Embryonic facial prominence (tissue), 1 donor: ENCODE measurements at regions not wholly inside any gene's neighbourhood (a gene's known extent, or its start where the extent isn't known, plus 50 kb on each side); places are given as distances from the start of the nearest gene placed in this dataset.
"Not testable (repeated sequence)": the region's sequence is repeated elsewhere in the genome, so short reads cannot be mapped to it uniquely, and the experiment has no call there.

Source experiments
- DNase-seq: peaks from one replicate; pipeline ENCODE4 v3.0.0-alpha.2; 2016; ENCODE audit errors: extremely low spot score

DNA sequence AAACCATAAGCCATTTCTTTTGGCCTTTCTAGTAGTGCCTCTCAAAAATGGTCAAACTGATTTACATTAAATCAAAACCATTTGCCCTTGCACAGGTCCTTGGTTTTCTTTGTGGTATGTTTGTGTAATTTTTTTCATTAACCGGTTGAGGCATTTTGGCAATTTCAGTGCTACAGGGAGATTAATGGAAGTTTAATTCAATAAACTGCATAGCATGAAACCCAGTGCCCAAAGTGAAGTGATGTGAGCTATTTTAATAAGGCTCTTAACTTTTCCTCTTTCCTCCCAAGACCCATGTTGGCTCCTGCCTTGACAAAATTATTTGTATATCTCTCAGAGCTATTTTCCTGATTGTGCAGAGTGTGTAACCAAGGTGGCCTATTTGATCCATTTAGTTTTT is 326.2 kb upstream of the SEMA6A start:
- no peak for DNase-seq

DNA sequence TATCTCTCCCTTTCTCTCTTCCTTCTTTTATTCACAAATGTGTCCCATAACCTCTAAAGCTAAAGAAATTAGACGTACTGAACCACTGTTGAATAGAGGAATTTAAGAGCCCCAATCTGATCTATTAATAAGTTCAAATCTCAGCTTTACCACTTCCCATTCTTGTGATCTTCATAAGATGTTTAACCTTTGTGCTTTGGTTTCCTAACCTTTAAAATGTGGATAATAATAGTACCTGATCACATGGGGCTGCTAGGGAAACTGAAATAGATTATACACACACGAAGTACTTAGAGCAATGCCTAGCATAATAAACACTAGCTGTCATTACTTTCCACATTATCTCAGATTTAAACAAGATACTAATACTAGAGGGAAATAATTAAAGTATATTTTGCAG is 324.3 kb upstream of the SEMA6A start:
- no peak for DNase-seq

DNA sequence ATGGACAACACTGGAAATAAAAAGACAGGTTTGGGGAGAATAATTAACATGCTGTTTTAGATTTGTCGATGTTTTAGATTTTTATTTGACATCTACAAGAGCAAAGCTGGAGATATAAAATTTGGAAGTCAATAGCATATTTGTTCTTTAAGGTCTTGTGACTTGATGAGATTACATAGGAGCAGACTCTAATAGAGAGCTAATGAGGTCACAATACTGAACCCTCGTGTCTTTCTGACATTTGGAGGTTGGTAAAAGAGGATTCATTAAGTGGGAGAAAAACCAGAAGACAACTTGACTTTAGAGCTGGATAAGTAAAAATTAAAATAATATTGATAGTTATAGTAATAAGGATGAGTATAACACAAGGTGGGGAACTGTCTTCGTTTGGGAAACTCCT is 322.7 kb upstream of the SEMA6A start:
- DNase-seq: no peak

DNA sequence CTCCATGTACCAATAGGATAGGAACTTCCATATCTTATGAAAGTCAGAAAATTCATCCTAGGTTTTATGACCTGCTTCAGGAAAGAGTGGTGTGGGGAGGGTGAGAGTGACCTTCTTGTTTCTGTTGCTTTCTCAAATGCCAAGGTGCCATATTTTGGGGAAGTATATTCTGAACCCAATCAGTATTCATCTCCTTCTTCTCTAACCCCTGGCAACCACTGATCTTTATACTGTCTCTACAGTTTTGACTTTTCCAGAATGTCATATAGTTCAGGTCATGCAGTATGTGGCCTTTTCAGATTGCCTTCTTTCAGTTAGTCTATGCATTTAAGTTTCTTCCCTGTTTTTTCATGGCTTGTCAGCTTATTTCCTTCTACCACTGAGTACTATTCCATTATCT is 321.4 kb upstream of the SEMA6A start:
- DNase-seq: no peak

DNA sequence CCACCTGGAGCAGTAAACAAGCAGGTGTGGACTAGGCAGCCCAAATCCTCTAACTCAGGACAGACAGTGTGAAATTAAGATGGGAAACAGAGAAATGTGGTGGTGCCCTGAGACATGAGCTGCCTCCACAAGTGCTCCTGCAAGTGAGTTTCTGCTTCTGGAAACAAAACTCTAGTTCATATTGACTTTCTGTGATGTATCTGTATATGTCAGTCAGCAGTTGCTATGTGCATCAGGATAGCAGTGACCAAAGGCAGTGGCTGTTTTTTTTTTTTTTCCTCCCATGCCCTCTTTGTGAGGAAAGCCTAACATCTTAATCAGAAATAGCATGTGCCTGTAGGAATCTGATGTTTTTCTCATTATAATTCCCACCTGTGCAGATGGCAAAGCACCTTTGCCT is 318.4 kb upstream of the SEMA6A start:
- no peak for DNase-seq

DNA sequence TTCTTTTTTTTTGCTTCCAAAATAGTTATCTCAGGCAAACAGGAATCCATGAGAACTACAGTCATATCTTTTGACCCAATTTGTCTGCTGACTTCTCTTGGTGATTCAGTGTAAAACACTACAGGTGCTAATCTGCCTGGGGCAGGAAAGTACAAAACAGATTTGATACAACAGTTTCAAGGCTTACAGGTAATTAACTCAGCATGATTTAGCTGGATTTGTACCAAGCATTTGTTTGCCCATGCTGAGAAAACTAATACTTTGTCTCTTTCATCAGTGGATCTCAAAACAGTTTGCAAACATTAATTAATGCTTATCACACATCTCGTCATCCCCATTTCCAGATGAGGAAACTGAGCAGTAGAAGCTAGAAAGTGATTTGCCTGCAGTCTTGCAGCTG is 312.5 kb upstream of the SEMA6A start:
- no peak for DNase-seq

DNA sequence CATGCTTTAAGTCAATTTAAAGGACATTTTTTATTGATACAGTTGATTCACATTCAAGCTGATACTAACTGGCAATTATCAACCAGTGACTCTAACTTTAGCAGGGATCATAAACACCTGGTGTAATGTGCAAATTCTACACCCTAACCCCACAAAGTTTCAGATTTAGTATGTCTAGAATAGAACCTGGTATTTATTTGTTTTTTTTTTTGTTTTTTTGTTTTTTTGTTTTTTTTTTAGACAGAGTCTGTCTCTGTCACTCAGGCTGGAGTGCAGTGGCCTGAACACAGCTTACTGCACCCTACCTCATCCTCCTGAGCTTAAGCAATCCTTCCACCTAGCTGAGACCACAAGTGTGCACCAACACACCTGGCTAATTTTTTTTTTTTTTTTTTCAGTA is 311.2 kb upstream of the SEMA6A start:
- DNase-seq: no peak

DNA sequence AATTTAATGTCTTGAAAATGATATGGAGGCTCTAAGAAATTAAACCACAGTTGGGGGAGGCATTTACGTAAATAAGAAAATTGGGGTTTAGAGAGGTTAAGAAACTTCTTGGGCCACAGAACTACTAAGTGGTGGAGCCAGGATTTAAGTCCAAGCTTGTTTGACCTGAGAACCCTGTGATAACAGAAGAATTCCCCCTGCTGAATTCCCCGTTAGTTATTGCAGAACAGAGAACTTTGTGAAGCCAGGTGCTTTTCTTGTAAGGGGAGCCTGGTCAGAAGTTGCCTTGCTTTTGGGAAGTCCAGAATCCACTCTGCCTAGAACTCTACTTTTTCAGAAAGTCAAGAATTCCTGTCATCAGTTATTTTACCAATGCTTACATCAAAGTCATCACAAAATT is 309.3 kb upstream of the SEMA6A start:
- DNase-seq: no peak

DNA sequence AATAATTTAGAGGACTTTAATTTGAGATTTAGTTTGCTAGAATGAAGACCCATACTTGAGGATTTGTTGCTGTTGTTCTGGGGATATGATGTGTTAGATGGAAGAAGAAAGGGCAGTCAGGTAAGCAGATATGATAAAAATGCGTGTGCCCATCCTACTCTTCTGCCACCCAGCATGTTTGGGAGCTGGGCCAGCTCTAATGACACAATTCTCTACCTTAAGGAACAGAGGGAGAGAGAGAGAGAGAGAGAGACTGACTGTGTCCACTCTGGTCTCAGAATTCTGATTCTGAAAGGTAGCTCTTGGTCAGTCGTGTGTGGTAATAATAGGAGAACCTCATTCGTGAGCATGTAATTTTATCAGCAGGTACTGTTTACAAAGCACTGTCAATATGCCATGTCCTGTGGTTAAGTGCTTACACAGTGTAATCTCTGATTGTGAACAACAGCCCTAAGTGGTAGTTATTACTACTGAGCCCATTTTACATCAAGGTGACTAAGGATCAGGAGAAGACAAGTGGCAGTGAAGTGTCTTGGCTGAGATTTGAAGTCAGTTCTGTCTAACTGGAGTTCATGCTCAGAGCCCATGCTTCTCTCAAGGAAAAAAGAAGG is 307.4 kb upstream of the SEMA6A start:
- no peak for DNase-seq

DNA sequence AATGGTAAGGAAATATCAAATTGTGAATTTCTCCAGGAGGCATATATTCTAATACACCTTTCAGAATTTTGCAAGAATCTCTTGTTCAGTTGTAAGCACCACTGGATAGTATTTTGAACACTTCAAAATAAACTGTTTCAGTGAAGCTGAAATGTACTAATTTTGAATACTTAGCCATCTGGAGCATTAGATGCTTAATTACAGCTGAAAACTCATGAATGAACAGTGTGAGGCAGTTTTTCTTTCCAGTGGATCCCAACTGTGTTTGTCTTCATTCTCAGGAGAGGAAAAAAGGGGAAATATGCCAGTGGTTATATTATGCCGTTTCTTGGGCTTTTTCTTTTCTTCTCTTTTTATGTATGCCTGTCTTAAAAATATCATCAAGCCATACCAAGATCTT is 306.0 kb upstream of the SEMA6A start:
- DNase-seq: no peak

DNA sequence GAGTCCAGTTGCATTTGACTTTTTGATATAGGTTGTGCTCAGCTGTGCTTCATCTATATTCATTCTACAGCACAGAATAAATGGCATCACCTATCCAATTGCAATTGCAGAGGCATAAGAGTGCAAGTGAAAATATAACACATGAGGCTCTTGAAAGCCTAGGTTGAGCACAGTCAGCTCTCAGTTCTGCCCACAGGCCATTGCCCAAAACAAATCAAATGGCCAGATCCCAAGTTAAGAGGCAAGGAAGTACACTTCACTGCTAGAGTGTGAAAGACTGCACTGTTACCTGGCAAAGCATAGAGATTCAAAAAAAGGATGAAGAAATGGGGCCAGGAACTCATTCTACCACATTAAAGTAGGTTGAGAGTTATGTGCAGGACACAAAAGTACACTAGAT is 305.5 kb upstream of the SEMA6A start:
- DNase-seq: no peak

DNA sequence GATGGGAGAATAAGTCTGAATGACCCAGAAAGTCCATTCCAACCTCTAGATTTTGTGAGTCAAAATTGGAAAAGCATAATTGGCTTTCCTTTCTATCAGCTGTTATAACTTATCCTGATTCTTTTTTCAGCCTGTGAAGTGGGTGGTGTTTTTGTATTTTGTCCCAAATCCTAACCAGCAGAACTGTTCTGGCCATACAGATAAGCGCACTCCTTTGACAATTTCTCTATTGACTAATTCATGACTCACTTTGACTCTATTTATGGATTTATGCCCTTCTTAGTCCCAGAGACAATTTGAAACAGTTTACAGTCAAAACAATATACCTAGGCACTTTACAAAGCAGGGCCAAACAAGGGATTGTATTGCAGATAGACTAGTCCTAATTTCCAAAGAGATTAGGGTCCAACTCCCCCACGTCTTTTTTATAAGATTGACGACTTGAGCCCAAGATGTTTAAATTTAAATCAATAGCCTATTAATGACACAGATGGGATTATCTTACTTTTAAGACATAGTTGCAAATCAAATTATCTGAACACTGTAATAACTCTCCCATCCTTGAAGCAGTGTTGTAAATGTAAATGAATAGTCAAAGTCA is 301.7 kb upstream of the SEMA6A start:
- DNase-seq: no peak

DNA sequence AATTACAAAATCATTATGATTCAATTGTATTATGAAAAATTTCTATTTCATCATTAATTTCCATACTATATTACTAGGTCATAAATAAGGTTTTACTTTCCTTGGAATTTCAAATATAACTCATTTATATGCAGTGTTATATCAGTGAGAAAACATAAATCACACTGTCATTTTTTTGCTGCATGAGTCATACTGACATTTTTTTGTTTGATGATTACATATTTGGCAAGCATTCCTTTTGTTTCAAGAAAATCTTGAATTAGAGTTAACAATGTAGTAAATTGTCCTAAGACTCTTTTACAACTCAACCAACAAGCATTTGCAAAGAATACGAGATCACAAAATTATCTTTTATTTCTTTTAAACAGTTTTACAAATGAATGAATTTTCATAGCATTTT is 298.4 kb upstream of the SEMA6A start:
- DNase-seq: no peak

DNA sequence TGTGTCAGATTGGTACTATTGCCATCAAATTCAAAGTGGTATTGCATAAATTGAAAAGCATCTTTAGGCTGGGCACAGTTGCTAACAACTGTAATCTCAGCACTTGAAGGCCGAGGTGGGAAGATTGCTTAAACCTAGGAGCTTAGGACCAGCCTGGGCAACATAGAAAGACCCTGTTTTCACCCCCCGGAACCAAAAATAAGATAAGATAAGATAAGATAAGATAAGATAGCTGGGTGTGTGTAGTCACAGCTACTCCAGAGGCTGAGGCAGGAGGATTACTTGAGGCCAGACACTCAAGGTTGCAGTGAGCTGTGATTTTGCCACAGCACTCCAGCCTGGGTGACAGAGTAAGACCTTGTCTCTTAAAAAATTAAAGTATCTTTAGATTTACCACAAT is 297.9 kb upstream of the SEMA6A start:
- no peak for DNase-seq

DNA sequence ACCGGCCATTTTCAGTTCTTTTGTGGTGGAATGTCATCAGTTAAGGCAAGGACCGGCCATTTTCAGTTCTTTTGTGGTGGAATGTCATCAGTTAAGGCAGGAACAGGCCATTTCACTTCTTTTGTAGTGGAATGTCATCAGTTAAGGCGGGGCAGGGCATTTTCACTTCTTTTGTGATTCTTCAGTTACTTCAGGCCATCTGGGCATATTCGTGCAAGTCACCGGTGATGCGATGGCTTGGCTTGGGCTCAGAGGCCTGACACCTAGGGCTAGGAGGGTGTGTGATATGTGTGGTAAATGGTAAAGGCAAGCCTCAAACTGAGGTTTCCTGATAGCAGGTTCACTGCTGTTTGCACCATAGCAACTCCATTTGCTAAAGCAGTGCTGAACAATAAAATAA is 293.2 kb upstream of the SEMA6A start:
- not testable (repeated sequence) for DNase-seq

DNA sequence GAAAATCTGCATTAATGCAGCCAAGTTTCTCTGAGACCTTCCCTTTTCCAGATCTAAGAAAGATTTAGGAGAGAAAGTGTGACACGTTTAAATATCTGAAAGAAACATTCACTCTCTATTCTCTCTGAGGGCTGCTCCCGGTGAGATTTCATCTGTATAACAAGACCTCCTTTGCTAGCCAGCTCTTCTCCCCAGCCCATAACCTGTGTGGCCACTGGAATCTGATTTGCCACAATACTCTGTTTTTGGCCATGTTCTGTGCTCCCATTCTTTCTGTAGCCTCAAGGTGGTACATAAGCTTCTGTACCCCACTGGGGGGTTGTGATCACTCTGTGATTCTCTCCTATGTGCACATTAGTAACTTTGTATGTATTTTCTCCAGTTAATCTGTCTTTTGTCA is 291.0 kb upstream of the SEMA6A start:
- DNase-seq: no peak

DNA sequence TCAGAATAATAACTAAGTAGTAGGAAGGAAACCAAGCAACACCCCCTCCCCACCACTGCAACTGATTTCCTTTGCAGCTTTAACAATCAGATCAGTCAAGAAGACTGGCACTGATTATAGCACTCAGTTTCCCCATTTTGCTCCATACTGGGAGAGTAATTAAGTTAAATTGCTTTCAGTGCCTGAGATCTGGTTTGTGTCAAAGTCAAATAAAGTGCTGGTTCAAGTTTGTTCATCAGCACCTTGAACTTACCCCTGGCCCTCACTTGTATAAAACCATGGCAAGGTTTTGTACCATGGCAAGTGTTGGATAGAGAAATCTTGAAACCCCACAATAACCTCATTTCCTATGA is 290.2 kb upstream of the SEMA6A start:
- DNase-seq: no peak

DNA sequence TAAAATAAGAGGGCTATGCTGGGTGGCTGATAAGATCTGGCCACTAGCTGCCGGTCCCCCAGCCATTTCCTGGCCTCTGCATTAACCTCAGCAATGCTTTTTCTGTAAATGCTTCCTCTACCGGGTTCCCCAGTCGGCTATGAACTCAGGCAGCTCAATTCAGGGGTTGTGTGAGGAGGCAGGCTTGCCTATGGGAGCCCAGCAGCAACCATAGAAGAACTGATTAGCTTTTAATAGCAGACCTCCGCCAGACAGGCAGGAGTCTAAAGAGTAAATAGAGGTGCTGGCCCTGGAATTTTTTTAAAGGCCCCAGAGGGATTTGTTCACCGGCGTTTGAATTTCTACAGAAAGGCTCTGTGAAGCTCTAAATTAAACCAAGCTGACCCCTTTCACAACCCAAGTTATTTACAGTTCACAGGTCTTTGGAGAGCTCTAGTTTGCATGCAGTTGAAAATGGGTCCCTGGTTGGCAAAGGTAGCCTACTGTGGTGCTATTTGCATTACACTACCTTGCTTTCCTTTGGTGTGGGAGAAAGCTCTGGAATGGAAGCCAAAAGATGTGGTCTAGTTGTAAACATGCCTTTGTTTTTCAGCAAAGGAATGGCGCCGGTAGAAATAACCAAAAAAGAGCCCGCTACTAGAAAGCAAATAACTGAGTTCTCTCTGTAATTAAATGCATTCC is 289.7 kb upstream of the SEMA6A start:
- no peak for DNase-seq

DNA sequence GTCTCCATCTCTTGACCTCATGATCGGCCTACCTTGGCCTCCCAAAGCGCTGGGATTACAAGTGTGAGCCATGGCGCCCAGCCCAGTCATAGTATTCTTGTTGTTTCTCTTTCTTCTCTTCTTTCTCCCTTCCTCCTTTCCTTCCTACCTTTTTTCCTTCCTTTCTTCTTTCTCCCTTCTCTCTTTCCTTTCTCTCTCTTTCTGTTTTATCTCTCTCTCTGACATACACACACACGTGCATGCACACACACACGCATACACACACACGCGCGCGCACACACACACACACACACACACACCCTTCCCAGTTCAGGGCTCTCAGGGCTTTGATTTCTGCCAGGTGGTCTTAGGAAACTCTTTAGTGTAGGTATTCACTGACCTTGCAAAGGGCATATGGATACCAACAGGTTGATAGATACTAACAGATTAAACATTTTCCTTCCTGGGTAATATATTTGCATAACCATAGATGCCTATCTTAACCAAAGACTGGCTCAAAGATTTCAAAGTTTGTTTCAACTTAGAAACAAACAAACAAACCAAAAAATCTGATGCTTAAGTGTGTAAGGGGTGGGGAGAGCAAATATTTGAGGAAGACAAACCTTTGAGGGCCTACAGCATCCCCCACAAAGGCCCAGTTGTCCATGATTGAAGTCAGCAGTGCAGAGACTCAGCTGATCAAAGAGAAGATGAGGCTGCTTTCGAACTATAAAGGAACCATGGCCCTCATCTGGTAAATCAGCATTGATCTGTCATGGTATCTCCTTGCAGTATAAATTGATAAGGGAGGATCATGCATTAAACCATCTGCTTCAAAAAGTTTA is 288.2 kb upstream of the SEMA6A start:
- no peak for DNase-seq

DNA sequence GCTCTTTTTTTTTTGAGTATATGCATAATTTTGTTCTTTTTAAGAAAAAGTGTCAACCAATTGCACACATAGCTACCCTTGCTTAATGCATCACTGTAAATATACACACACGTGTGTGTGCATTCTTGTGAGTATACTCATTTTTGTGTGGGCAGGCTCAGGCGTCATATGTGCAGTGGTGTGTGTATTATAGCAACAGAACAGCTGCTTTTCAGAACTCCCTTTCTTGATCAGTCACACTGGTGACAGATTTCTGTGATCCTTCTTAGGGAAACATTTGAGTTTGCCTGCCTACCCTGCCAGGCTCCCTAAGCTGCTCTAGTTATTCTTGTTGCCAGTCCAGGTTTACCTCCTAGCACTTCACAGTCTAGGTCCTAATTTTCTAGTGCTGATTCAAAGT is 287.0 kb upstream of the SEMA6A start:
- DNase-seq: no peak

DNA sequence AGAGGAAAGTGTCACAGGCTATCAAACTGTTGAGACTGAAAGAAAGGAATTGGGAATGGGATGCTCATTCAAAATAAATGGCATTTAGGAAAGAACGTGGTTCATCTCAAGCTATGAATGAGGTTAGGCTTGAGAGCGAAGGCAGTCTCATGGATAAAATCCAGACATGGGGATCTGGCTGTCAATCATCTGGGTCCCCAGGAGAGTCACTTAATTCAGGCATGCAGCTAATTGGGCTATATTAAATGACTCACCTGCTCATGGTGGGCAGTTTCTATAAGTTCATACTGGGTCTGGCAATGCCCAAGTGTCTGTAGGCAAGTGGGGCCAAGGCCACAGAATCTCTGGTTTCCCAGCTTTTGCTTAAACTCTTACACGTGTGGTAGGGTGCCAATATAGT is 286.5 kb upstream of the SEMA6A start:
- no peak for DNase-seq

DNA sequence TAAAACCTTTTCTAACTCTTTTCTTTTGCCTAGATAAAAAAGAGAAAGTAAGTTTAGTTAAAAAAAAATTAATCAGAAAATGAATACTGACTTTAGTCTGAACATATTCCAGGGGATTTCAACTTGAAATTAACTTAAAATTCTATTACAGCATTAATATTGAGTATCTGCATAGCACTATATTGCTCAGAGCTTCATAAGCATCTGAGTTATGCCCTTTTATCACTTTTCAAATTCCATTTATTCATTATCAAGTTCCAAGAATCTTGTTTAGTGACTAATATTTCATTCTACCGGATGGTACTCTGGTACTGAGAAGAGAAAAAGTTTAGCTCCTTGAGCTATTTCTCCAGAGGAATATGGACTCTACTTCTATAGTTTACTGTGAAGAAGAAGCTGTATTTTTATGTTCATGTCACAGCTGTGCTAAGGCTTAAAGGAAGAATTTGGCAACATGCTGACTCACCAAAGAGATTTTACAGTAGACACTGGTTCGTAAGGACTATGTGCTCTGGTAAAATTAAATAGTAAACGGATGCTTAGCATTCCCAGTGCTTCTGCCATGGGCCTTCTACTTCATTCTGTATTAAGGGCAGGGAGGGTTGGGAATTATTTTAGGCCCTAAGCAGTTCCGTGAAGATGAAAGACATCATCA is 285.2 kb upstream of the SEMA6A start:
- no peak for DNase-seq
